GM21529 (cell line): ENCODE measurements at regions not wholly inside any gene's neighbourhood (a gene's known extent, or its start where the extent isn't known, plus 50 kb on each side); places are given as distances from the start of the nearest gene placed in this dataset.

Experiments used
- ATAC-seq: cut with Tn5 transposase; IDR thresholded peaks from one replicate; pipeline ENCODE4 v1.9.1; 2021; ENCODE audit not compliant: unreplicated experiment

GRCh38 chr20:21994203-21994602 lies 288.7 kb downstream of the PAX1 start:
- no peak for ATAC-seq

GRCh38 chr20:21982559-21982958 lies 277.1 kb downstream of the PAX1 start:
- no peak for ATAC-seq

DNA sequence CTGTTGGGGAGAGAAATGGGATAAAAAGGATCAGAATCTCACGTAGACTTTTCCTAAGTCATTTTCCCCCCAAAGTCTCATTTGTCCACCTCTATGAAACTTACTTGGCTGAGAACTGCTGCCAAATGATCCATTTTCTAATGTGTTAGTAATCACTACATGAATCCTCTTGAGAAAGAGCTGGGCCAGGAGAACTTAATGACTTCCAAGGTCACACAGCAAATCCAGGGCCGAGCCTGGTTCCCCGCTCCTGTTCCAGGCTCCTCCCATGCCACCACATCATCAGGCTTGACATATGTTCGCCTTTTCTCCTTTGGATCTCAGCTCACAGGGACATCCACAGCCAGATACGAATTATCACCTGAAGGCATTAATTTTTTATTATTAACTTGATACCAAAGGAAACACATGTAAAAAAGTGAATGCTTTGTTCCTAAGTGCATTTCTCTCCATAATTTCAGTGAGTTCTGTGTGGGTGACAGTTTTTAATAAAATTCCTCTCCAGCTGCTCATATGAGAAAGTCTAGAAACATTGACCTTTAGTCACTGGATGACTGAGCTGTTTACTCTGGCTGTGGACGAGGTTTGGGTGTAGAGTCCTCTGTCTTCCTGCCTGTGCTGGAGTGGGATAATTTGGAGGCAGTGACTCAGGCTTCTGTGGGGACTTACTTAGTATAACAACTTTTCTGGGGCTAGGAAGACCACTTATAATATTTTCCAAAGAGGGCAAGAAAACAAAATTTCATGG lies 276.3 kb downstream of the PAX1 start:
- ATAC-seq = no peak

DNA sequence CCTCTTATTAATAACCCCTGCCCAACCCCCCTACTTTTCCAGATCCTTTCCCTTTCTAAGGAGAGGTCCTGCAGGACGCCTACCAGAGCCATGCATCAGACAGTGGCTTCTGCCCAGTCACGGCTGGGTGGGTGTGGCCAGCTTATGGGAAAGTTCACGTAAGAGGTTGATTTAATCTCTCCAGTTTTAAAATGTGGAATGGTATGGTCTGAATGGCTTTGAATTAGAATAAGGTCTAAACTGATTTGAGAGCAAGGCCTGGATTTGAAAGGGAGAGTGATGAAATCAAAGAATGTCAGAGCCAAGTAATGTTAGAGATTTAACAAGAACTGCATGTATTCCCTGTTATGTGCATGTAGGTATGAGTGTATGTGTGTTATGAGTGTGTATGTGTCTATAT lies 275.7 kb downstream of the PAX1 start:
- ATAC-seq = no peak

GRCh38 chr20:21971436-21971835 lies 266.0 kb downstream of the PAX1 start:
- no peak for ATAC-seq

DNA sequence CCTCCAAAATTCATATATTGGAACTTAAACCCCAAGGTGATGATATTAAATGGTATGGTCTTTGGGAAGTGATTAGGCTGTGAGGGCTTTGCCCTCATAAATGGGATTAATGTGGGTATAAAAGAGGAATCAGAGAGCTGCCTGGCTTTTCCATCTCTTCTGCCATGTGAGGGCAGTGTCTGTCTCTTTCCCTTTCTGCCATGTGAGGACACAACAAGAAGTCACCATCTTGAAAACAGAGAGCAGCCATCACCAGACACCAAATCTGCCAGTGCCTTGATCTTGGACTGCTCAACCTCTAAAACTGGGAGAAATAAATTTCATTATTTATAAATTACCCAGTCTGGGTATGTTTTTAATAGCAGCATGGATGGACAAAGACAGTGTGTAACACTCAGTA lies 263.0 kb downstream of the PAX1 start:
- no peak for ATAC-seq

DNA sequence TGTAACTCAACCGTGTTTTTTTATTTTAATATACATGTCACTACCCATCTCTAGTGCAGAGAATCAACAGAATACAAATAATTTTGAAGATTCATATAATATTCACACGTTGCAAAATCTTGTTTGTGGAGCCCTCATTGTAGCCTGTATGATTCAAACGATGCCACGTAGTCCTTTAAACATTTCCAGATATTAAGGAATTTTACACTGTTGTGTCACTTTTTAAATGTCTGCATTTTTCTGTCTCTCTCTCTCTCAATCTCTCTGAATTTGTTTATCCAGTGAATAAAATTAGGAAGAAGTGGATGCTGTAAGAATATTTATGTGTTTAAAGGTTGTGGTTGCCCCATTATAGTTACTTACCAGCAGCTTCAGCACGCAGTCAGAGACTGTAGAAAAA lies 262.0 kb downstream of the PAX1 start:
- no peak for ATAC-seq

- ATAC-seq = no peak
Measured at GRCh38 chr20:21956591-21956990, 251.1 kb downstream of the PAX1 start.

DNA sequence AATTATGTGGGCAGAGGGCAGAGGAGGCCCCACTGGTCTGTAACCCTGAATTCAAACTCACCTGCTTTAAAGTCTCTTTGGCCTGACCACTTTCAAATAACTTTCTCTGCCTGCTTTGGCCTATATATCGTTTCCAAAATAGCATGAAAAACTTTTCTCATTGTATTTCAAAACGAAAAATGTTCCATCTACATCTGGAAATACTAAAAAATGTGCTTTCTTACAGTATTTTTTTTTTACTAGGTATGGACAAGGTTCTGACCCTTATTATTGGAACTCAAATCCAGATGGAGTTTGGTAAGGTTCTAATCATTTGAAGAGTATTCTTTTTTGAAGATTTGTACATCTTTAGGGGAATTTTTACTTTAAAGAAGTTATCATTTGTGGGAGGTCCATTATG lies 241.9 kb downstream of the PAX1 start:
- no peak for ATAC-seq

DNA sequence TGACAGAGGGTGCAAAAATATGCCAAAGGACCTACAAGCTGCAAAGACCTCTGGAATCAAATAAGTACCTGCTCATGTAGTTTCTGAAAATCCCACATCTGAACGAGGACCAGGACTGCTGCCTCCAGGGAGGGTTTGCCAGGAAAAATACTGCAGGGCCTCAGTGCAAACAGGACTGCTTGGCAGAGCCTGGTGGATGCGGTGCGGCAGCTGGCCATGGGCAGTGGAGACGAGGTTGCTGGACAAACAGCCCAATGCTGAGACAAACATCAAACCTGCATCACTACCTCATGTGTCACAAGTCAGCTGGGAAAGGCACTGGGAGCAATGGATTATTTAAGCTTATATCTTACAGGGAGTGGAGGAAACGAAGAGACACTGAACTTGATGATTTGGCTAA lies 238.8 kb downstream of the PAX1 start:
- ATAC-seq = no peak

DNA sequence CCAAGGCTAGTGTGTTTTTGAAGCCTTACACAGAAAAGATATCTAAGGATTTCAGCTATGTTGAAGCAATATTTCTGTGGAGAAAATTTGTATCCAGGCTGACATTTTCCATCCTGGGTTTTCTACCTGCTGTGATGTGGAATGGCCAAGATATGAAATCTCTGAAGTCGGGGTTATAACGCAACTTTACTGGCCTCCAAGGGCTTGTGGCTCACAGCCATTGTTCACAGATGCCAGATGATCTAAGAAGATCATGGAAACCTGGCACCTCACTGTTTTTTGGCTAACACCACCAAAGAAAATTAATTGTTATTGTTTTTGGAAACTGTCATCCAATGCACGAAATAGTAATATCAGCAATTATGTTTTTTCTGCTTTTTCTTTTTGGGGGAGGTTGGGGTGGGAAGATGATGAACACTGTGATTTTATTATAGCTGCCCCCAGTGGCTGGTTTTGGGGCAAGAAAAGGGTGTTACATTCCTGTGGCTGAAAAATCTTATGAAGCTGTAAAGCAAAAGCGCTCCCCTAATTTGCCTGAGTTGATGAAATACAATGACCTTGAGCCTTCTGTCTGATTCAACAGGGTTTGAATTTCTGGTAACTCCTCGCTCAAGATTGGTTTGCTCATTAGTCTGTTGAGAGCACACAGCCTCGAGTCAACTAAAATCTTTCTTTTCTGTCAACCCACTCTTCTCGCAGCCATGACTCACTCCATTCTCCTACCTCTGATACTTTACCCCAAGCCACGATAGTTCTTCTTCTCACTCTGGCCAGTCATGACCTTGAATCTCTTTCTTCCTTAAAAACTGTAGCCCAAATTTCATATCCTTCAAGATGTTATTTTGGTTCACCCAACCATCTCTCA lies 236.7 kb downstream of the PAX1 start:
- ATAC-seq = no peak

DNA sequence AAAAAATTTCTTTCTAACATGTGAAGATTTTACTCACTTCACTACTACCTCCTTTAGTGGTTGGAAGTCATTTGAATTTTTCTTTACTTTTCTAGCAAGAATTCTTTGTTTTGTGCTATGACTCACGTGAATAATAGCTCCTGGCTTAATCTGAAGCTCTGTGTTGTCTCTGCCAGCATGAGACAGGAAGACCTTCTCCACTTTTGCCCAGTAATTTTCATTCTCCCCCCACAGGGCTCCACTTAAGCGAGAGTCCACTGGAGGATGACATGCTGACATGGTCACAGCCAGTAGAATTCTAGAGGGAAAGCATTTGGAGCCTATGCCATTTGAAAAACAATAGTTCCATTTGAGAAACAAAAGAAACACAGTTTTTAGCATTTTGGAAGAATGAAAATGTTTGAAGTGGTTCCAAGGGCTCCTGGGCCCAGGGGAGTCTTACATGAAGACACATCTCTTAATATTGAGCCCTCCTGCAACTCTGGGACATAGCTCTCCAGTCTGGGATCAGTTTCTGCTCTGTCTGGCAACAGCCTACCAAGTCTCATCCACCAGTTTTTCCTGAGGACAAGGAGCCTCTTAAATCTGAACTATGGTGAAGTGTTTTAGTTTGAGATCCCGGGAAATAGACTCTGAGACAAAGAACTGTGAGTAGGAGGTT lies 231.4 kb downstream of the PAX1 start:
- ATAC-seq = no peak

- no peak for ATAC-seq
Measured at GRCh38 chr20:21936261-21936660, 230.8 kb downstream of the PAX1 start.

DNA sequence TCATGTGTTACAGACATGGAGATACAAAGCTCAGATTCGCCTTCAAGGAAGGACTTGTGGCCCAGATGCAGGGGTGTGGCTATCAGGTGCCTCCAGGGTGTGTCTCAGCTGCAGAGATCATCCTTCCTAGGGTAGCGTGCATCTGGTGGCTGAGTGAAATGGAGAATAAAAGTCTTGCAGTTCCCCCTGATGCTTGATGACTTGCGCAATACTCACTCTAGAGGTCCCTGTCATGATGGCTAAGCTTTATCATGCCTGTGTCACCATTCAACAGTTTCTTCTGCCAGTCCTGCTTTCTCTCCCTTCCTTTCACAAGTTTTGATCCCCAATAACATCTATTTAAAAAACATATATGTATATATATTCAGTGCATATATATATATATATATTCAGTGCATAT lies 228.1 kb downstream of the PAX1 start:
- no peak for ATAC-seq

GRCh38 chr20:21921251-21921650 lies 215.8 kb downstream of the PAX1 start:
- ATAC-seq = no peak

DNA sequence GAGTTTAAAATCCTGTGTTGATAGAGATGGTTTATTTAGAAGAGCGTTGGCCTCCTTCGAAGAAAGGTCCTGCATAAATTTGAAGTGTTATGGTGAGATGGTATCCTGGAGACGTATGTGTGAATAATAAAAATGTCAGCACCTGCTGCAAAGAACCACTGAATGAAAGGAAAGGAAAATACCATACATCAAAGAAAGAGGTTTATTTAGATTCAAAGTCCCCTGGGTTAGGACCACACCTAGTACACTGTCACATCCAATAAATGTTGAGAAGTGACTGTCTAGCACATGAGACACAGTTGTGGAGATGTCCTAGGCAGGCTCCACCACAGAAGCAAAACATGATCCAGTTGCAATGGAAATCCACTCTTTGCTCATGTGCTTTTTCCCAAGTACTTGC lies 214.7 kb downstream of the PAX1 start:
- ATAC-seq = no peak

- ATAC-seq = no peak
Measured at GRCh38 chr20:21918398-21918797, 212.9 kb downstream of the PAX1 start.

- no peak for ATAC-seq
Measured at GRCh38 chr20:21902391-21902790, 196.9 kb downstream of the PAX1 start.

DNA sequence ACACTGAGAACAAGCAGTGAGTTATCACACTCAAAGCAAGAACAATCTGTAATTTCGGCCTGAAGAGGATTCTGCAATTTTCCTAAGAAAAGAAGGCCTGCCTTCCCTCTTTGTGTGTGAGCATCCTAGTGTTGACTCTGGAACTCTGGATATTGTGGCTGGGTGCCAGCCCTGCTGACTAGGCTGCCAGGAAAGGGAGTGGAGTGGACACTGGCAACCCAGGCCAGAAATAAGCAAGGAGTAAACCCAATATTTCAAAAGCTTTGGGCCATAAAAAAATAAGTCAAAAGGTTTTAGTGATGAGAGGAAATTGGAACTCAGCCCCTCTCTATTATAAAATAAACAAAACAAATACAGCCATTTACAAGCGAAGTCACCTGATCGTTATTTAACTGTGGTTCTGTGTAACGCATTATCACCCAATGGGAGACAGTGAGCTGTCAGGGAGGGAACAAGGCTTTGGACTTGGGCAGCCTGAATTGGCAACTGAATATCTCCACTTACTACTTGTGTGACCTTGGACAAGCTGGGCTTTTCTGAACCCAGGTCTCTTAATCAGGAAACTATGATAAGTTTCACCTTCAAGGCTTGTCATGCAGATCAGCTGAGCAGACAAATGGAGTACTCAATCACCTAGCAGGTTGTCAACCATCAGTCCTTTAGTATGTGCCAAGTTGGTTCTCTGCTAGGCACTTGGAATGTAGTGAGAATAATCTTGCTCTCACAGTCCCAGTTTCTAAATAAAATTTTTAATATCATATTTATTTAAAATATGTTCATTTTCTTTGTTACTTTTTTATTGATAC lies 196.2 kb downstream of the PAX1 start:
- ATAC-seq = no peak

- ATAC-seq = no peak
Measured at GRCh38 chr20:21900431-21900830, 195.0 kb downstream of the PAX1 start.

GRCh38 chr20:21874921-21875320 lies 169.5 kb downstream of the PAX1 start:
- no peak for ATAC-seq
